Vagina (tissue), 2 donors: ENCODE measurements at regions not wholly inside any gene's neighbourhood (a gene's known extent, or its start where the extent isn't known, plus 50 kb on each side); places are given as distances from the start of the nearest gene placed in this dataset.

ENCODE experiments used
- DNase-seq, 2 donors: peaks; one replicate each; pipeline ENCODE4 v3.0.0-alpha.2; 2017; ENCODE audit errors: extremely low spot score in 2 of 2
- H3K27ac ChIP-seq: fragments of 200-600 bp; sonication (generic); one replicate; pipeline ENCODE4 v1.5.1; 2019
- H3K27me3 ChIP-seq: fragments of 200-600 bp; sonication (generic); one replicate; pipeline ENCODE4 v1.5.1; 2019
- H3K36me3 ChIP-seq, 2 donors: fragments of 200-600 bp; sonication (generic); one replicate each; pipeline ENCODE4 v1.5.1; 2017 to 2019
- H3K4me1 ChIP-seq: fragments of 200-600 bp; sonication (generic); one replicate; pipeline ENCODE4 v1.5.1; 2019
- H3K4me3 ChIP-seq, 2 donors: fragments of 200-600 bp; sonication (generic); 1 replicate in 1 of 2; 2 replicates in 1 of 2; pipeline ENCODE4 v1.5.1; 2016 to 2019
- H3K9me3 ChIP-seq: fragments of 200-600 bp; sonication (generic); one replicate; pipeline ENCODE4 v1.5.1; 2019
- CTCF ChIP-seq, 3 experiments: fragments of 450-650 bp in 2 of 3; fragments of 200-600 bp in 1 of 3; sonication (generic) in 1 of 3; IDR thresholded peaks; one replicate each; pipeline ENCODE4 v1.5.1; 2017 to 2019; ENCODE audit warnings: antibody characterized with exemption in 3 of 3, mild to moderate bottlenecking in 2 of 3, moderate library complexity in 2 of 3
- POLR2A ChIP-seq, 2 donors: fragments of 450-650 bp; IDR thresholded peaks; one replicate each; pipeline ENCODE4 v1.6.1; 2017; ENCODE audit warnings: antibody characterized with exemption in 2 of 2, mild to moderate bottlenecking in 2 of 2, moderate library complexity in 2 of 2
- POLR2AphosphoS5 ChIP-seq, 2 donors: sonication (generic); formaldehyde crosslinking; IDR thresholded peaks; one replicate each; pipeline ENCODE4 v1.9.0; 2017; ENCODE audit warnings: antibody characterized with exemption in 2 of 2, mild to moderate bottlenecking in 2 of 2, low read depth in 1 of 2; ENCODE audit not compliant: insufficient read depth in 1 of 2
- intact Hi-C: fragments of 100-400 bp; cut with DNase I; formaldehyde crosslinking; loops from one replicate; pipeline ENCODE4 v1.15.1; 2023

- TF ChIP-seq CTCF (IDR thresholded peaks at IDR 0.05) (no peak), POLR2AphosphoS5 (IDR thresholded peaks at IDR 0.05; ENCODE audit: insufficient read depth in 1 of 2, low read depth in 1 of 2) (no peak), POLR2A (IDR thresholded peaks at IDR 0.05) (no peak)
- Histone ChIP-seq H3K27ac (no peak overlapping the region), H3K4me1 (no peaks in the 10 kb centered on the region), H3K27me3 (no peaks in the 10 kb centered on the region), H3K4me3 (no peak overlapping the region), H3K9me3 (no peaks in the 10 kb centered on the region), H3K36me3 (no peaks in the 10 kb centered on the region)
- intact Hi-C loops: no loop called here
- DNase-seq: no peak
Measured at GRCh38 chr3:22935040-22935439, 268.1 kb upstream of the UBE2E2 start.

GRCh38 chr3:22937536-22937935 is 265.6 kb upstream of the UBE2E2 start:
- H3K4me3 ChIP-seq: no peak overlapping the region
- no peaks in the 10 kb centered on the region for H3K9me3 ChIP-seq
- no peak for TF ChIP-seq POLR2AphosphoS5 (IDR thresholded peaks at IDR 0.05; ENCODE audit: insufficient read depth in 1 of 2, low read depth in 1 of 2)
- H3K27me3 ChIP-seq: no peaks in the 10 kb centered on the region
- no peaks in the 10 kb centered on the region for H3K36me3 ChIP-seq
- no peak for DNase-seq
- intact Hi-C loops: no loop called here
- H3K27ac ChIP-seq: no peak overlapping the region
- no peaks in the 10 kb centered on the region for H3K4me1 ChIP-seq

GRCh38 chr3:22938739-22939138 is 264.4 kb upstream of the UBE2E2 start:
- Histone ChIP-seq H3K9me3 (no peaks in the 10 kb centered on the region), H3K27me3 (no peaks in the 10 kb centered on the region), H3K27ac (no peak overlapping the region), H3K36me3 (no peaks in the 10 kb centered on the region), H3K4me3 (no peak overlapping the region), H3K4me1 (no peaks in the 10 kb centered on the region)
- intact Hi-C loops: no loop called here
- no peak for TF ChIP-seq POLR2A (IDR thresholded peaks at IDR 0.05)
- TF ChIP-seq POLR2AphosphoS5 (IDR thresholded peaks at IDR 0.05; ENCODE audit: insufficient read depth in 1 of 2, low read depth in 1 of 2): no peak
- TF ChIP-seq CTCF (IDR thresholded peaks at IDR 0.05): no peak
- no peak for DNase-seq

- Histone ChIP-seq H3K9me3 (no peaks in the 10 kb centered on the region), H3K27ac (no peak overlapping the region), H3K36me3 (no peaks in the 10 kb centered on the region), H3K4me3 (no peak overlapping the region), H3K4me1 (no peaks in the 10 kb centered on the region), H3K27me3 (no peaks in the 10 kb centered on the region)
- DNase-seq: no peak
- intact Hi-C loops: no loop called here
- TF ChIP-seq POLR2AphosphoS5 (IDR thresholded peaks at IDR 0.05; ENCODE audit: insufficient read depth in 1 of 2, low read depth in 1 of 2) (peak in 1 of 2 donors; percentile 22), POLR2A (IDR thresholded peaks at IDR 0.05) (no peak), CTCF (IDR thresholded peaks at IDR 0.05) (no peak)
Measured at GRCh38 chr3:22939349-22939748, 263.8 kb upstream of the UBE2E2 start.

GRCh38 chr3:22940285-22940684 is 262.8 kb upstream of the UBE2E2 start:
- Histone ChIP-seq H3K9me3 (no peaks in the 10 kb centered on the region), H3K27me3 (no peaks in the 10 kb centered on the region), H3K4me3 (no peak overlapping the region), H3K4me1 (no peaks in the 10 kb centered on the region), H3K27ac (no peak overlapping the region), H3K36me3 (no peaks in the 10 kb centered on the region)
- intact Hi-C loops: no loop called here
- TF ChIP-seq POLR2AphosphoS5 (IDR thresholded peaks at IDR 0.05; ENCODE audit: insufficient read depth in 1 of 2, low read depth in 1 of 2) (no peak), CTCF (IDR thresholded peaks at IDR 0.05) (no peak), POLR2A (IDR thresholded peaks at IDR 0.05) (no peak)
- DNase-seq: no peak

- TF ChIP-seq POLR2AphosphoS5 (IDR thresholded peaks at IDR 0.05; ENCODE audit: insufficient read depth in 1 of 2, low read depth in 1 of 2): no peak
- no peak for TF ChIP-seq CTCF (IDR thresholded peaks at IDR 0.05)
- no peak for TF ChIP-seq POLR2A (IDR thresholded peaks at IDR 0.05)
- no peak overlapping the region for H3K4me3 ChIP-seq
- H3K27me3 ChIP-seq: no peaks in the 10 kb centered on the region
- no peaks in the 10 kb centered on the region for H3K36me3 ChIP-seq
- no peak overlapping the region for H3K27ac ChIP-seq
- H3K4me1 ChIP-seq: no peaks in the 10 kb centered on the region
- no peak for DNase-seq
- intact Hi-C loops: no loop called here
- no peaks in the 10 kb centered on the region for H3K9me3 ChIP-seq
Measured at GRCh38 chr3:22942981-22943380, 260.1 kb upstream of the UBE2E2 start.
